Esophagus squamous epithelium (tissue), 5 donors: ENCODE measurements at regions not wholly inside any gene's neighbourhood (a gene's known extent, or its start where the extent isn't known, plus 50 kb on each side); places are given as distances from the start of the nearest gene placed in this dataset.
A peak's percentile ranks its signal among the peaks of the same experiment; 100 is the strongest.
"Not testable (repeated sequence)": the region's sequence is repeated elsewhere in the genome, so short reads cannot be mapped to it uniquely, and the experiment has no call there.

ENCODE experiments used
- DNase-seq: peaks from one replicate; lab custom pipeline; 2025; lab: John Stamatoyannopoulos, UW
- H3K27ac ChIP-seq, 4 donors: fragments of 200-600 bp; sonication (generic); one replicate each; pipeline ENCODE4 v1.5.1; 2016 to 2019; ENCODE audit warnings: mild to moderate bottlenecking in 1 of 4
- H3K27me3 ChIP-seq, 4 donors: fragments of 200-600 bp; sonication (generic); 1 replicate in 3 of 4; 2 replicates in 1 of 4; pipeline versions ENCODE4 v1.5.1 to v1.6.0; 2017 to 2021; ENCODE audit warnings: antibody characterized with exemption in 1 of 4
- H3K36me3 ChIP-seq, 3 donors: fragments of 200-600 bp; sonication (generic); one replicate each; pipeline ENCODE4 v1.5.1; 2016 to 2019
- H3K4me1 ChIP-seq, 3 donors: fragments of 200-600 bp; sonication (generic); one replicate each; pipeline ENCODE4 v1.5.1; 2017 to 2019
- H3K4me3 ChIP-seq, 4 donors: fragments of 200-600 bp; sonication (generic); 1 replicate in 3 of 4; 2 replicates in 1 of 4; pipeline ENCODE4 v1.5.1; 2016 to 2019; ENCODE audit warnings: mild to moderate bottlenecking in 2 of 4, moderate library complexity in 1 of 4
- H3K9me3 ChIP-seq, 3 donors: fragments of 200-600 bp; sonication (generic); one replicate each; pipeline ENCODE4 v1.5.1; 2016 to 2019
- POLR2A ChIP-seq, 4 donors: fragments of 450-650 bp; IDR thresholded peaks; one replicate each; pipeline ENCODE4 v1.6.1; 2017; ENCODE audit warnings: antibody characterized with exemption in 4 of 4, mild to moderate bottlenecking in 4 of 4, moderate library complexity in 3 of 4
- WGBS, 2 donors: methylation state at CpG; one replicate each; pipeline ENCODE4 v1.1.5; 2018; 5-methylcytosine and 5-hydroxymethylcytosine counted together
- intact Hi-C: fragments of 100-400 bp; cut with DNase I; formaldehyde crosslinking; loops from one replicate; pipeline ENCODE4 v1.15.0; 2022
- TF ChIP-seq, protein P1 (sequence below), 6 experiments: fragments of 450-650 bp in 4 of 6; fragments of 200-600 bp in 2 of 6; sonication (generic) in 2 of 6; IDR thresholded peaks; one replicate each; pipeline ENCODE4 v1.5.1; 2016 to 2019; ENCODE audit warnings: antibody characterized with exemption in 6 of 6, mild to moderate bottlenecking in 4 of 6, moderate library complexity in 4 of 6
- donor health status: DM: yes; HTN: yes; CAD: no.

DNA sequence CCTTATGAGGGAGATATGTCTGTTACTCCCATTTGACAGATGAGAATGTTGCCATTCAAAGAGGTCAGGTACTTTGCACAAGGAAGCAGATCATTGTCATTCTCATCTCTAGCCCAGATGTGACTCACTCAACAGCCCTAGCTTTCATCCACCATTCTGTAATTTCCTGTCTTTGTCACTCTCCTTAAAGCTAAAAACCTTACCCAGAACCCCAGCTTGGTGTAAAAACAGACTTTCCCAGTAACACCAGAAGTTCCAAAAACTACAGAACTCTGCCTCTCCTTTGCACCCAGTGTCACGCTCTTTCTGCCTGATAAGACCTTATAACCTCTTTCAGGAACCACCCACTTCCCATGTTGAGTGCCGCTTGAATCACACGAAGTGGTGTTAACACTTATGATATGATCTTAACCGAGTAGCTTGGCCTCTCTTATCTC is 89.1 kb upstream of the SP4 start:
- no peak for TF ChIP-seq POLR2A (IDR thresholded peaks at IDR 0.05)
- TF ChIP-seq, protein P1, sequence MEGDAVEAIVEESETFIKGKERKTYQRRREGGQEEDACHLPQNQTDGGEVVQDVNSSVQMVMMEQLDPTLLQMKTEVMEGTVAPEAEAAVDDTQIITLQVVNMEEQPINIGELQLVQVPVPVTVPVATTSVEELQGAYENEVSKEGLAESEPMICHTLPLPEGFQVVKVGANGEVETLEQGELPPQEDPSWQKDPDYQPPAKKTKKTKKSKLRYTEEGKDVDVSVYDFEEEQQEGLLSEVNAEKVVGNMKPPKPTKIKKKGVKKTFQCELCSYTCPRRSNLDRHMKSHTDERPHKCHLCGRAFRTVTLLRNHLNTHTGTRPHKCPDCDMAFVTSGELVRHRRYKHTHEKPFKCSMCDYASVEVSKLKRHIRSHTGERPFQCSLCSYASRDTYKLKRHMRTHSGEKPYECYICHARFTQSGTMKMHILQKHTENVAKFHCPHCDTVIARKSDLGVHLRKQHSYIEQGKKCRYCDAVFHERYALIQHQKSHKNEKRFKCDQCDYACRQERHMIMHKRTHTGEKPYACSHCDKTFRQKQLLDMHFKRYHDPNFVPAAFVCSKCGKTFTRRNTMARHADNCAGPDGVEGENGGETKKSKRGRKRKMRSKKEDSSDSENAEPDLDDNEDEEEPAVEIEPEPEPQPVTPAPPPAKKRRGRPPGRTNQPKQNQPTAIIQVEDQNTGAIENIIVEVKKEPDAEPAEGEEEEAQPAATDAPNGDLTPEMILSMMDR (IDR thresholded peaks at IDR 0.05), result no peak
- no peaks in the 10 kb centered on the region for H3K36me3 ChIP-seq
- no peak for DNase-seq
- H3K27ac ChIP-seq, result no peak overlapping the region
- 58 to 63% methylated on average over 4 of the region's 4 CpGs for WGBS, 2 donors
- no peaks in the 10 kb centered on the region for H3K4me1 ChIP-seq
- H3K4me3 ChIP-seq, result no peak overlapping the region
- intact Hi-C loops, result no loop called here
- no peaks in the 10 kb centered on the region for H3K27me3 ChIP-seq
- no peaks in the 10 kb centered on the region for H3K9me3 ChIP-seq

DNA sequence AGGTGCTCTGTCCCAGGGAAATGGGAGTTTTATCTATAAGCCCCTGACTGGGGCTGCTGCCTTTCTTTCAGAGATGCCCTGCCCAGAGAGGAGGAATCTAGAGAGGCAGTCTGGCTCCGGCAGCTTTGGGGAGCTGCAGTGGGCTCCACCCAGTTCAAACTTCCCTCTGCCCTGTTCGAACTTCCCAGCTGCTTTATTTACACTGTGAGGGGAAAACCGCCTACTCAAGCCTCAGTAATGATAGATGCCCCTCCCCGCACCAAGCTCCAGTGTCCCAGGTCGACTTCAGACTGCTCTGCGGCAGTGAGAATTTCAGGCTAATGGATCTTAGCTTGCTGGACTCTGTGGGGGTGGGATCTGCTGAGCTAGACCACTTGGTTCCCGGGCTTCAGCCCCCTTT is 83.0 kb upstream of the SP4 start:
- DNase-seq, intact Hi-C loops: not testable (repeated sequence)

DNA sequence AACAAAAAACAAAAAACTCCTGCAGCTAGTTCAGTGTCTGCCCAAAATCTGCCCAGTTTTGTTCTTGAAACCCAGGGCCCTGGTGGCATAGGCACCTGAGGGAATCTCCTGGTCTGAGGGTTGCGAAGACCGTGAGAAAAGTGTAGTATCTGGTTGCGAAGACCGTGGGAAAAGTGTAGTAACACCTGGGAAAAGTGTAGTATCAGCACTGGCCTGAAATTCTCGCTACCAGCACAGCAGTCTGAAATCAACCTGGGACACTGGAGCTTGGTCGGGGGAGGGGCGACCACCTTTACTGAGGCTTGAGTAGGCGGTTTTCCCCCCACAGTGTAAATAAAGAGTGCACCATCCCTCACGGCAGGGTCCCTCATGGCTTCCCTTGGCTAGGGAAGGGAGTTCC is 82.5 kb upstream of the SP4 start:
- Histone ChIP-seq H3K27ac (no peak overlapping the region), H3K9me3 (no peaks in the 10 kb centered on the region), H3K36me3 (no peaks in the 10 kb centered on the region), H3K4me3 (no peak overlapping the region), H3K4me1 (no peaks in the 10 kb centered on the region), H3K27me3 (peaks cover 0 to 6% (median 0%) of the 10 kb centered on the region in 4 donors)
- WGBS, 2 donors, result 66 to 74% methylated on average over 8 to 9 of the region's 9 CpGs
- no peak for DNase-seq
- intact Hi-C loops, result no loop called here
- TF ChIP-seq, protein P1 (IDR thresholded peaks at IDR 0.05), result no peak
- TF ChIP-seq POLR2A (IDR thresholded peaks at IDR 0.05), result no peak

More for the DNA sequence above, 83.0 kb upstream of the SP4 start:
- not testable (repeated sequence) for H3K4me3 ChIP-seq, H3K27ac ChIP-seq, H3K36me3 ChIP-seq, H3K27me3 ChIP-seq, H3K9me3 ChIP-seq, H3K4me1 ChIP-seq
- WGBS, 2 donors, result 32 to 33% methylated on average over 1 to 3 of the region's 7 CpGs

DNA sequence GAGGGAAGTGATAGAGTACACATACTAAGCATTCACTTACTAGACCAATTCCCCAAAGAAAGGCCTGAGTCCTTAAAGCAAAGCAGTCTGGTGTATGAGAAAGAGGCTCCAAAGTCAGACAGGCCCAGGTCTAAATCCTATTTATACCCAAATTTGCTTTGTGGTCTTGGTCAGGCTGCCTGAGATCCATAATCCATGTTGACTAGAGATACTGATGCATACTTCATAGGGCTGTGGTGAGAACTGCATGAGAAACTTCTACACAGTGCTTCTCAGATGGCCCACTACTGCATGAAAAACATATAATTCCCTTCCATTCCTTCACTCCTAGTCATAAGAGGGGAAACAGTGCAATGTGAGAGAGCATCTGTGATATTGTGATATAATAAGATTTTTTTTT is 81.6 kb upstream of the SP4 start:
- peaks cover 0 to 6% (median 0%) of the 10 kb centered on the region in 4 donors for H3K27me3 ChIP-seq
- intact Hi-C loops, result no loop called here
- no peaks in the 10 kb centered on the region for H3K4me1 ChIP-seq
- H3K36me3 ChIP-seq, result no peaks in the 10 kb centered on the region
- H3K27ac ChIP-seq, result no peak overlapping the region
- no peaks in the 10 kb centered on the region for H3K9me3 ChIP-seq
- TF ChIP-seq POLR2A (IDR thresholded peaks at IDR 0.05), result no peak
- TF ChIP-seq, protein P1 (IDR thresholded peaks at IDR 0.05), result no peak
- DNase-seq, result no peak
- no peak overlapping the region for H3K4me3 ChIP-seq

DNA sequence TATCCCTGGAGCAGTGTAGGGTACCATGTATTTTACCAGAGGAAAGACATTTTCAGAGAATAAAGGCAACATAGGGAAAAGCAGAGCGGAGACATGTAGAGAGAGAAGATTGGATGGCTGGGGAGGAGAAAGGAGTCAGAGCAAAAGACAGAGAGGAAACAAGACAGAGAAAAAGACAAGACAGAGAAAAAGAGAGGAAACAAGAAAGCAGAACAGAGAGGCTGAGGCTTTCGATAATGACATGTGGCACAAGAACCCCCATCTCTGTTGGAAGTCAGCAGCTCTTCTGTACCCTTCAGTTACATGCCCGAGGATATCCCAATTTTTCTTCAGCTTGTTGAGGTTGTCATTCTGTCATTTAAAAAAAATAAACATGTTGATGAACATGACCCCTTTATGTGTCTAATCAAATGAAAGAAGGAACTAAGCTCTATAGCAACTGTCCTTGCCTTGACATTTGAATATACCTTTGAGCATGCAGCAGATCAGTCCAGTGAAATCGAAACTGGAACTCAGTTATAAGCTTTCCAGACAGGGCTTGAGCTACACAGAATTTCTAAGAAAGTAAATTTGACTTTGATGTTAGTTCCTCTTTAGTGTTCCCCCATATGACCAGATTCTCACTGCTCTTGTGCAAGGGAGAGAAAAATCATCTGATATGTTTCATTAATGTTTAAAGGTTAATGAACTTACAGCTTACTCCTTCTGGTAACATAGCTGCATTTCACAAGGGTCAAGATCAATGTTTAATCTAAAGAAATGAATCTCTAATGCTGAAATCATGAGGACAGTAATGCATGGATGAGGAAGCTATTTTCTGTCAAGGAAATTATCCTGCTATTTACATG is 75.1 kb upstream of the SP4 start:
- TF ChIP-seq, protein P1 (IDR thresholded peaks at IDR 0.05), result no peak
- TF ChIP-seq POLR2A (IDR thresholded peaks at IDR 0.05), result no peak
- peaks cover 0 to 13% (median 0%) of the 10 kb centered on the region in 4 donors for H3K27me3 ChIP-seq
- peak overlapping the region in 1 of 4 donors; percentile 29 for H3K27ac ChIP-seq
- H3K4me1 ChIP-seq, result no peaks in the 10 kb centered on the region
- DNase-seq, result no peak
- no peaks in the 10 kb centered on the region for H3K36me3 ChIP-seq
- 49 to 52% methylated on average over 4 of the region's 4 CpGs for WGBS, 2 donors
- intact Hi-C loops, result no loop called here
- no peaks in the 10 kb centered on the region for H3K9me3 ChIP-seq
- no peak overlapping the region for H3K4me3 ChIP-seq
